Tibial nerve (tissue), 4 donors: ENCODE measurements at regions not wholly inside any gene's neighbourhood (a gene's known extent, or its start where the extent isn't known, plus 50 kb on each side); places are given as distances from the start of the nearest gene placed in this dataset.

Source experiments
- DNase-seq, 2 donors: peaks; one replicate each; pipeline ENCODE4 v3.0.0-alpha.2; 2019; ENCODE audit warnings: low spot score in 2 of 2
- H3K27ac ChIP-seq, 4 donors: fragments of 200-600 bp; sonication (generic) in 3 of 4; one replicate each; pipeline ENCODE4 v1.5.1; 2017 to 2019; ENCODE audit warnings: mild to moderate bottlenecking in 1 of 4
- H3K27me3 ChIP-seq, 2 donors: fragments of 200-600 bp; sonication (generic) in 1 of 2; one replicate each; pipeline versions ENCODE4 v1.5.1 to v1.6.0; 2017 to 2019
- H3K36me3 ChIP-seq, 3 donors: fragments of 200-600 bp; sonication (generic); one replicate each; pipeline ENCODE4 v1.5.1; 2018 to 2019
- H3K4me1 ChIP-seq, 4 donors: fragments of 200-600 bp; sonication (generic) in 3 of 4; one replicate each; pipeline ENCODE4 v1.5.1; 2017 to 2019
- H3K4me3 ChIP-seq, 4 donors: fragments of 200-600 bp; sonication (generic) in 3 of 4; one replicate each; pipeline ENCODE4 v1.5.1; 2017 to 2019; ENCODE audit warnings: mild to moderate bottlenecking in 1 of 4, moderate library complexity in 1 of 4
- H3K9me3 ChIP-seq, 4 donors: fragments of 200-600 bp; sonication (generic) in 3 of 4; one replicate each; pipeline ENCODE4 v1.5.1; 2017 to 2019
- CTCF ChIP-seq, 5 experiments: fragments of 200-600 bp in 3 of 5; fragments of 450-650 bp in 2 of 5; sonication (generic) in 3 of 5; IDR thresholded peaks; one replicate each; pipeline ENCODE4 v1.5.1; 2016 to 2019; ENCODE audit warnings: antibody characterized with exemption in 5 of 5, mild to moderate bottlenecking in 3 of 5, moderate library complexity in 2 of 5
- EP300 ChIP-seq, 2 donors: sonication (generic); formaldehyde crosslinking; IDR thresholded peaks; one replicate each; pipeline ENCODE4 v1.6.1; 2017; ENCODE audit warnings: antibody characterized with exemption in 2 of 2, mild to moderate bottlenecking in 1 of 2
- POLR2A ChIP-seq, 2 donors: fragments of 450-650 bp; IDR thresholded peaks; one replicate each; pipeline ENCODE4 v1.6.1; 2017; ENCODE audit warnings: antibody characterized with exemption in 2 of 2, mild to moderate bottlenecking in 2 of 2, moderate library complexity in 2 of 2
- WGBS, 2 donors: methylation state at CpG; one replicate each; pipeline ENCODE4 v1.1.5; 2018; 5-methylcytosine and 5-hydroxymethylcytosine counted together

DNA sequence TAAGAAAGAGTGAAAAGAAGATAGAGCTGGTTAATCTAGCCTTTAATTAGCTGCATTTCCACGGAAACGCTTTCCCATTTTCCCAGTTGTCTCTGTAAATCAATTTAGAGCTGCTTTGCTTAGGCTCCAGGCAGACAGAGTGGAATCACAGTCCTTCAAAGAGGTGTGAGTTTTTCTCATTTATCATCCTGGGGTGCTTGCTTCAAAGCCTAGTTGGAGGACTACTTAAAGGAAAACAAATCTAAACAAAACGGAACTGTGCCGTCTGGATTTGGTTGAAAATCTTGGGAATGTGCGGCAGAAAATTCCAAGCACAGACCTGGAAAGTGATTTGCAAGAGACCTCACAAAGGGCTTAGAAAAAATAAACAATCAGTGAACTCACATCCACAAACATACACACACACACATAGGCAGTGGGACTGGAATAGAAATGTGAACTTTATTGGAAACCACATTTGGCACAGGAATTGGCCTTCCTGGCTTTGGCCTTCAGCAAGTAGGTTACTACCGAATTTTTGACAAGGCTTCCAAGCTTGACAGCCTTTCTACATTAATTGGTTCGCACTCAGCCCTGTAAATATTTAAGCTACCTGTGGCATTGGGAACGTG, 235.2 kb upstream of the SLC24A2 start:
- no peak for TF ChIP-seq POLR2A (IDR thresholded peaks at IDR 0.05)
- no peak for TF ChIP-seq CTCF (IDR thresholded peaks at IDR 0.05)
- TF ChIP-seq EP300 (IDR thresholded peaks at IDR 0.05): no peak
- Histone ChIP-seq H3K4me1 (no peaks in the 10 kb centered on the region), H3K27me3 (no peaks in the 10 kb centered on the region), H3K36me3 (no peaks in the 10 kb centered on the region), H3K27ac (no peak overlapping the region), H3K4me3 (no peak overlapping the region), H3K9me3 (no peaks in the 10 kb centered on the region)
- 54 to 57% methylated on average over 8 of the region's 8 CpGs for WGBS, 2 donors
- DNase-seq: no peak

DNA sequence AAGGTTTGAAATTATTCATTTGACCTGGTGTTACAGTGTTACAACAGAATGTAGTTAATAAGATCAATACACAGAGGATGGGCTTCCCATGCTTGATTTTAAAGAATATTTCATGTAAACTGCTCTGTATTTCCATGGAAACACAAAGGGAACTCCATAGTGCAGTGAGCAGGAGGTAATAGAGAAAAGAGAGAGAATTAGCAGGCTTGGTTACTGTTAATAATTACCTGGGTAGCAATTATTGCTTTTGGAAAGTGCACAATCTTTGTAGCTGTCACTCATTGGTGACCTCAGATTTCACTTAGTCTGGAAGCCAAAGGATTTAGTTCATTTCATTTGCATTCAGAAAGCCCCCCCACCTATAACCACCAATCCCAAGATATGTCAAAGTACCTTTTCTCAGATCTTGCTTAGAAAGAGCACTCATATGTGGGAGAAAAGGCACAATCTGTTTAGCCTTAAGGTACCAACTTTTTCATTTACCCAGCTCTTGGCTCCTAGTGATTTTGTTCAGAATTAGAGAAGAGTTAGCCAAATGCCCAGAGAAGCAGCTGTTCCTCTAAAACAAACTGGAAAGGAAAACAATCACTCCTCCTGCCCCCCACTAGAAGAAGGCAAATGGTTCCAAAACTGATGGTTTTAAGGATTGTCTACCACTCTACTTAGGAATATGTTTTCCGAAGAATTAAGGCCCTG, 234.5 kb upstream of the SLC24A2 start:
- H3K9me3 ChIP-seq: no peaks in the 10 kb centered on the region
- no peaks in the 10 kb centered on the region for H3K27me3 ChIP-seq
- WGBS, 2 donors: 66 to 73% methylated on average over 1 of the region's 1 CpG

GRCh38 chr9:20022410-20022809, 233.6 kb upstream of the SLC24A2 start:
- Histone ChIP-seq H3K27ac (no peak overlapping the region), H3K4me3 (no peak overlapping the region), H3K4me1 (no peaks in the 10 kb centered on the region), H3K9me3 (no peaks in the 10 kb centered on the region), H3K27me3 (no peaks in the 10 kb centered on the region), H3K36me3 (no peaks in the 10 kb centered on the region)
- 48 to 61% methylated on average over 2 of the region's 2 CpGs for WGBS, 2 donors
- DNase-seq: no peak
- TF ChIP-seq EP300 (IDR thresholded peaks at IDR 0.05) (no peak), CTCF (IDR thresholded peaks at IDR 0.05) (no peak), POLR2A (IDR thresholded peaks at IDR 0.05) (no peak)

More for the DNA sequence above, 234.5 kb upstream of the SLC24A2 start:
- H3K4me1 ChIP-seq: no peaks in the 10 kb centered on the region
- no peak for DNase-seq
- no peak overlapping the region for H3K27ac ChIP-seq
- no peaks in the 10 kb centered on the region for H3K36me3 ChIP-seq
- H3K4me3 ChIP-seq: no peak overlapping the region
- TF ChIP-seq EP300 (IDR thresholded peaks at IDR 0.05): no peak
- no peak for TF ChIP-seq POLR2A (IDR thresholded peaks at IDR 0.05)
- TF ChIP-seq CTCF (IDR thresholded peaks at IDR 0.05): no peak

- TF ChIP-seq CTCF (IDR thresholded peaks at IDR 0.05) (no peak), EP300 (IDR thresholded peaks at IDR 0.05) (no peak)
- Histone ChIP-seq H3K4me3 (no peak overlapping the region), H3K27ac (no peak overlapping the region), H3K9me3 (no peaks in the 10 kb centered on the region), H3K27me3 (no peaks in the 10 kb centered on the region), H3K36me3 (no peaks in the 10 kb centered on the region), H3K4me1 (no peaks in the 10 kb centered on the region)
- no peak for DNase-seq
- WGBS, 2 donors: 81 to 84% methylated on average over 1 of the region's 1 CpG
Measured at GRCh38 chr9:20016611-20017010, 227.8 kb upstream of the SLC24A2 start.

DNA sequence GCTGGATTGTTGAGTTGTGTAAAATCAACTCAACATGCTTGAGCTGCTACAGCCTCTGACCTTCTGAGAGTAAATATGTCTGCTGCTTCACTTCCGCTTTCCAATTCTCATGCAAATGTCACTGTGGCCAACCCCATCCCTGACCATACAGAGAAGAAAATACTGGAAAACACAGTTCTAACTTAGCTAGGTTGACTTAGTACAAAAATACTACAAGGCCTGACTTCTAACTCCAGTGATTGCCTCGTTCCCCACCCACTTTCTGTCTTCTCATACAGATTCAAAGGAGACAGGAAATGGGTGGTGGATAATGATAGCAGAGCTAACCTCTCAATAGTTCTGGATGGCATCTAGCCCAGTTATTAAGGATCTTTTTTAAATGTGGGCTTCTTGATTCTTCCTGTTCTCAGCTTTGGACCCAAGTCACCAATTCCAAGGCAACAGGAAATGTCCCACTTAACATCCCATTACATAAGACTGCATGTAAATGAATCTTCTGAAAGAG, 226.6 kb upstream of the SLC24A2 start:
- WGBS, 2 donors: 71 to 75% methylated on average over 2 of the region's 2 CpGs
- H3K36me3 ChIP-seq: no peaks in the 10 kb centered on the region
- TF ChIP-seq POLR2A (IDR thresholded peaks at IDR 0.05): no peak
- TF ChIP-seq EP300 (IDR thresholded peaks at IDR 0.05): no peak
- TF ChIP-seq CTCF (IDR thresholded peaks at IDR 0.05): no peak
- no peaks in the 10 kb centered on the region for H3K4me1 ChIP-seq
- H3K27me3 ChIP-seq: no peaks in the 10 kb centered on the region
- H3K9me3 ChIP-seq: no peaks in the 10 kb centered on the region
- no peak overlapping the region for H3K4me3 ChIP-seq
- no peak overlapping the region for H3K27ac ChIP-seq
- no peak for DNase-seq
